ENCODE measurements at regions not wholly inside any gene's neighbourhood (a gene's known extent, or its start where the extent isn't known, plus 50 kb on each side); places are given as distances from the start of the nearest gene placed in this dataset.

- H3K27me3 Mint-ChIP-seq = peaks cover 9% of the 10 kb centered on the region
- no peaks in the 10 kb centered on the region for H3K36me3 Mint-ChIP-seq
- ChIA-PET POLR2A (no interaction called here), CTCF (no interaction called here)
- no peaks in the 10 kb centered on the region for H3K9me3 Mint-ChIP-seq
- no peak overlapping the region for H3K4me3 Mint-ChIP-seq
- no peak for DNase-seq
- no peaks in the 10 kb centered on the region for H3K4me1 Mint-ChIP-seq (ENCODE audit: low read depth)
- H3K27ac Mint-ChIP-seq = no peak overlapping the region
- intact Hi-C loops (cut with micrococcal nuclease) = no loop called here
Measured at GRCh38 chr6:12386816-12387215, 96.7 kb downstream of the EDN1 start.

DNA sequence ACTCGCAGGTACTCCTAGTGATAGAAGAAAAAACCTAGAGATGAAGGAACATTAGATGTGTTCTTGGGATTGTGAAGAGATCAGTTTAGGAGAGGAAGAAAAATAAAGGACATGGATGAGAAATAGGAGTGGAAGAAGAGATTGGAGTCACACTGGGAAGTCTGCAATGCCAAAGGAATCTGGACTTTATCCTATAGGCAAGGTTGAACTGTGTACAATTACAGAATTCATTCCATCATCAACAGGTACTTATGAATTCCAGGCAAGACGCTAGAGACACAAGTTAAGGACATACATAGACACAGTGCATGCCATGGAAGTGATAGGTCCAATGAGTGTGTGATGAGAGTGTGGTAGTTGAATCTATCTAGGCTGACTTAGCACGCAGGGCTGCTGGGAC lies 101.3 kb downstream of the EDN1 start:
- Mint-ChIP-seq H3K4me1 (ENCODE audit: low read depth) (no peaks in the 10 kb centered on the region), H3K27ac (no peak overlapping the region), H3K27me3 (peaks cover 9% of the 10 kb centered on the region), H3K9me3 (no peaks in the 10 kb centered on the region), H3K4me3 (no peak overlapping the region), H3K36me3 (no peaks in the 10 kb centered on the region)
- intact Hi-C loops (cut with micrococcal nuclease) = no loop called here
- ChIA-PET POLR2A (no interaction called here), CTCF (no interaction called here)
- no peak for DNase-seq

DNA sequence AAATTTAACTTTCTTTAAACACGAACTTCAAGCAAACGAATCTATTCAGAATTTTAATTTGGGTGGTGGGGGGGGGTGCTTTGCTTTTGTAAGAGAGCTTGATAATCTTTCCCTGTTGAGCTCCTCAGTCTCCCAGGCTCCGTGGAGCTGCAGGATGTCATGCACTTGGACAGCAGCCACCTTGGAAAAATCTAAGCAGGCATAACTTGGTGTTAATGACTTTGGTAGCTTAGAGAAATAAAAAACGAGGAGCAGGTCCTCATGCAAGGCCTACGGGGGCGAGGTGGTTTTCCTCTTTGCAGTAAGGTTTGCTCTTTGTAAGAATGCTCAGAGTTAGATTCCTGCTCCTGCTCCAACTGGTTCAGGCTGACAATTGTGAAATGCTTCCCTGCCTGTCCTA lies 102.3 kb downstream of the EDN1 start:
- Mint-ChIP-seq H3K36me3 (no peaks in the 10 kb centered on the region), H3K27me3 (peaks cover 6% of the 10 kb centered on the region), H3K27ac (no peak overlapping the region), H3K4me3 (no peak overlapping the region), H3K9me3 (no peaks in the 10 kb centered on the region), H3K4me1 (ENCODE audit: low read depth) (no peaks in the 10 kb centered on the region)
- CTCF ChIA-PET = no interaction called here
- POLR2A ChIA-PET = no interaction called here
- intact Hi-C loops (cut with micrococcal nuclease) = no loop called here
- no peak for DNase-seq

- no peaks in the 10 kb centered on the region for H3K36me3 Mint-ChIP-seq
- H3K27ac Mint-ChIP-seq = no peak overlapping the region
- H3K9me3 Mint-ChIP-seq = no peaks in the 10 kb centered on the region
- CTCF ChIA-PET = no interaction called here
- intact Hi-C loops (cut with micrococcal nuclease) = no loop called here
- H3K4me3 Mint-ChIP-seq = no peak overlapping the region
- DNase-seq = no peak
- POLR2A ChIA-PET = no interaction called here
- H3K4me1 Mint-ChIP-seq (ENCODE audit: low read depth) = no peaks in the 10 kb centered on the region
- H3K27me3 Mint-ChIP-seq = peaks cover 7% of the 10 kb centered on the region
Measured at GRCh38 chr6:12393100-12393499, 102.9 kb downstream of the EDN1 start.

GRCh38 chr6:12394170-12394569 lies 104.0 kb downstream of the EDN1 start:
- CTCF ChIA-PET = no interaction called here
- Mint-ChIP-seq H3K27me3 (peaks cover 7% of the 10 kb centered on the region), H3K36me3 (no peaks in the 10 kb centered on the region), H3K4me3 (no peak overlapping the region), H3K4me1 (ENCODE audit: low read depth) (no peaks in the 10 kb centered on the region), H3K27ac (no peak overlapping the region), H3K9me3 (no peaks in the 10 kb centered on the region)
- POLR2A ChIA-PET = no interaction called here
- DNase-seq = no peak
- intact Hi-C loops (cut with micrococcal nuclease) = no loop called here

- no peak for DNase-seq
- H3K27ac Mint-ChIP-seq = no peak overlapping the region
- CTCF ChIA-PET = no interaction called here
- intact Hi-C loops (cut with micrococcal nuclease) = no loop called here
- no peak overlapping the region for H3K4me3 Mint-ChIP-seq
- POLR2A ChIA-PET = no interaction called here
- no peaks in the 10 kb centered on the region for H3K36me3 Mint-ChIP-seq
- no peaks in the 10 kb centered on the region for H3K9me3 Mint-ChIP-seq
- H3K27me3 Mint-ChIP-seq = peaks cover 2% of the 10 kb centered on the region
- H3K4me1 Mint-ChIP-seq (ENCODE audit: low read depth) = no peaks in the 10 kb centered on the region
Measured at GRCh38 chr6:12395898-12396297, 105.7 kb downstream of the EDN1 start.

GRCh38 chr6:12401200-12401599 lies 111.0 kb downstream of the EDN1 start:
- no peak overlapping the region for H3K4me3 Mint-ChIP-seq
- no peaks in the 10 kb centered on the region for H3K36me3 Mint-ChIP-seq
- POLR2A ChIA-PET = no interaction called here
- H3K9me3 Mint-ChIP-seq = no peaks in the 10 kb centered on the region
- no peaks in the 10 kb centered on the region for H3K4me1 Mint-ChIP-seq (ENCODE audit: low read depth)
- H3K27ac Mint-ChIP-seq = no peak overlapping the region
- no peak for DNase-seq
- intact Hi-C loops (cut with micrococcal nuclease) = no loop called here
- H3K27me3 Mint-ChIP-seq = peaks cover 4% of the 10 kb centered on the region
- CTCF ChIA-PET = no interaction called here

DNA sequence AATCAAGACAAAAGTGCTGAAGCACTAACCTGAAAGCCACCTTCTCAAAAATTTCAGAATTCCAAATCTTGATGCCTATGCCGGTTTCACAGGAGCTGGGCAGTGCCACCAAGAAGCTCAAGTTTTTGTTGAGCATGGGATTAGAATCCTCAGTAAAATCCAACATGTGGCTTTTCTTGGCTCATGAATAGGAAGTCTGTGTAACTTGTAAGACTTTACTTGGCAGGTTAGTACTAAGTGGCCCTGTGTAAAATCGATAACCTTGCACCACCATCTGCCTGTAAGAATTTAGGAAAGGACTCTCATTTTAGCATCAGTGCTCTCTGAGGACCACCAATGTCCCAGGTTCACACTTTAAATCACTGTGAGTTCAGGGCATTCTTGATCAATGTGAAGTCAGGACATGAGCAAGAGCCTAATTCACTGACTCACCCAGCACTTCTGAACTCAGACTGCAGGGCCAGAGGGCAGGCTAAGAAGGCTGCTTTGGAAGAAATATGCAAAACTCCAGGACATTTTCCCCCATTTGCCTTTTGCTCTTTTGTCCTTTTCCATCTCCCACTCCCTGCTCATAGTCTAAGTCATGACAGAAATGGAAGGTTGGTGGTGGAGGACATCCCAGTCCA lies 113.2 kb downstream of the EDN1 start:
- intact Hi-C loops (cut with micrococcal nuclease) = no loop called here
- POLR2A ChIA-PET = no interaction called here
- Mint-ChIP-seq H3K4me3 (no peak overlapping the region), H3K4me1 (ENCODE audit: low read depth) (no peaks in the 10 kb centered on the region), H3K36me3 (no peaks in the 10 kb centered on the region), H3K27ac (no peak overlapping the region), H3K27me3 (peaks cover 2% of the 10 kb centered on the region), H3K9me3 (no peaks in the 10 kb centered on the region)
- CTCF ChIA-PET = no interaction called here
- no peak for DNase-seq

- H3K27me3 Mint-ChIP-seq = peaks cover 2% of the 10 kb centered on the region
- H3K36me3 Mint-ChIP-seq = no peaks in the 10 kb centered on the region
- ChIA-PET POLR2A (no interaction called here), CTCF (interaction anchor here (0.5 kb wide), 1 partner anchor 203 kb away, joined by 3 read pairs; no protein-coding TSS in a partner anchor)
- no peak overlapping the region for H3K4me3 Mint-ChIP-seq
- intact Hi-C loops (cut with micrococcal nuclease) = no loop called here
- no peak overlapping the region for H3K27ac Mint-ChIP-seq
- DNase-seq = no peak
- no peaks in the 10 kb centered on the region for H3K4me1 Mint-ChIP-seq (ENCODE audit: low read depth)
- H3K9me3 Mint-ChIP-seq = no peaks in the 10 kb centered on the region
Measured at GRCh38 chr6:12403947-12404647, 113.9 kb downstream of the EDN1 start.

GRCh38 chr6:12404651-12405050 lies 114.5 kb downstream of the EDN1 start:
- H3K36me3 Mint-ChIP-seq = no peaks in the 10 kb centered on the region
- H3K4me3 Mint-ChIP-seq = no peak overlapping the region
- intact Hi-C loops (cut with micrococcal nuclease) = no loop called here
- CTCF ChIA-PET = no interaction called here
- POLR2A ChIA-PET = no interaction called here
- H3K27ac Mint-ChIP-seq = no peak overlapping the region
- H3K27me3 Mint-ChIP-seq = peaks cover 2% of the 10 kb centered on the region
- DNase-seq = no peak
- no peaks in the 10 kb centered on the region for H3K9me3 Mint-ChIP-seq
- H3K4me1 Mint-ChIP-seq (ENCODE audit: low read depth) = no peaks in the 10 kb centered on the region

DNA sequence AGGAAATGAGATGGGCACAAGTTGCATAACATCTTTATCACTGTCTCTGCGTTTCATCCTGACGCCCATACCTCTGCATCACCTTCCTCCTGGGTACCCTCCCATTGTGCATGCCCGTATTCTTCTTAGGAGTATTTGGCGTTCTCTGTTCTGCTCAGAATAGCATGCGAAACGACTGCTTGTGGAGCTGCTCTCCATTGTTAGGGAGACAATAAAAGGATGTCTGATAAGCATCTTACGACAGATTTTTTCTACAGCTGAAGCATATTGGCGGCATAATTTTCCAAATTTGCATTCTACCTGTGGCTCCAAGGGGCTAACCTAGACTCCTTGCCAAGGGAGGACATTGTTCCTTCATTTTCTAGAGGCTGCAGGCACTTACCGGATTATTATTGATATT lies 118.6 kb downstream of the EDN1 start:
- CTCF ChIA-PET = no interaction called here
- no peak for DNase-seq
- POLR2A ChIA-PET = no interaction called here
- intact Hi-C loops (cut with micrococcal nuclease) = no loop called here
- no peak overlapping the region for H3K27ac Mint-ChIP-seq
- peaks cover 10% of the 10 kb centered on the region for H3K27me3 Mint-ChIP-seq
- no peak overlapping the region for H3K4me3 Mint-ChIP-seq
- H3K36me3 Mint-ChIP-seq = no peaks in the 10 kb centered on the region
- H3K4me1 Mint-ChIP-seq (ENCODE audit: low read depth) = no peaks in the 10 kb centered on the region
- H3K9me3 Mint-ChIP-seq = no peaks in the 10 kb centered on the region

DNA sequence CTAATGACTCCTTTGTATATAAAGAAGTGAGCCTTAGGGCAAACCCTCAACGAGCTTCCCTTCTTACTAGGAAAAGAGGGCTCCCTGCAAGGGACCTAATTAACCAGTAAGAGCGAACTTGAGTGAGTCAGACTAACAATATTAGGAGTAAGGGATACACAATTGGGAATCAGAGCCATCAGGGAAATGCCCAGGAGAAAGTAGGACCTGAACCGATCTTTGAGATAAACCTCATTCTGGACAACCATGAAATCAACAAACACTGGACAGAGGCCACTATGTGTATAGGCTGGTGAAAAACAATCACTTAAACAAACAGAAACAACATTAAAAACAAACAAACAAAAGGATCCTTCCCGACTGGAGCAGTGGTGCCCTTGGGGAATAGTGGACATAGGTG lies 120.8 kb downstream of the EDN1 start:
- intact Hi-C loops (cut with micrococcal nuclease) = no loop called here
- no peaks in the 10 kb centered on the region for H3K9me3 Mint-ChIP-seq
- H3K36me3 Mint-ChIP-seq = no peaks in the 10 kb centered on the region
- H3K4me3 Mint-ChIP-seq = no peak overlapping the region
- no peaks in the 10 kb centered on the region for H3K4me1 Mint-ChIP-seq (ENCODE audit: low read depth)
- no peak for DNase-seq
- H3K27me3 Mint-ChIP-seq = peaks cover 8% of the 10 kb centered on the region
- H3K27ac Mint-ChIP-seq = no peak overlapping the region
- ChIA-PET CTCF (no interaction called here), POLR2A (no interaction called here)

DNA sequence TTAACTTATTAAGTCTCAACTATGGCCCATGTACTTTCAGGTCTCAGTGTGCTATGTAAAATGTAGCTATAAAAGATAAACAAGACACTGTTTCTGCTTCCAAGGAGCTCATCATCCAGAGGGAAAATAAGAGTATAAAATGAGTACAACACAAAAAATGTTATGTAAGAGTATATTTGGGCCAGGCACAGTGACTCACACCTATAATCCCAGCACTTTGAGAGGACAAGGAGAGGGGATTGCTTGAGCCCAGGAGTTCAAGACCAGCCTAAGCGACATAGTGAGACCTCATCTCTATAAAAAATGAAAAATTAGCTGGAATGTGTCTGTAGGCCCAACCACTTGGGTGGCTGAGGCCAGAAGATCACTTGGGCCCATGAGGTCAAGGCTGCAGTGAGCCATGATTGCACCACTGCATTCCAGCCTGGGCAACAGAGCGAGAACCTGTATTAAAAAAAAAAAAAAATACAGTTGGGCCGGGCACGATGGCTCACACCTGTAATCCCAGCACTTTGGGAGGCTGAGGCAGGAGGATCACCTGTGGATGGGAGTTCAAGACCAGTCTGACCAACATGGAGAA lies 124.0 kb downstream of the EDN1 start:
- DNase-seq = no peak
- H3K4me3 Mint-ChIP-seq = no peak overlapping the region
- ChIA-PET CTCF (no interaction called here), POLR2A (no interaction called here)
- intact Hi-C loops (cut with micrococcal nuclease) = no loop called here
- no peak overlapping the region for H3K27ac Mint-ChIP-seq
- no peaks in the 10 kb centered on the region for H3K36me3 Mint-ChIP-seq
- peaks cover 4% of the 10 kb centered on the region for H3K9me3 Mint-ChIP-seq
- H3K27me3 Mint-ChIP-seq = peaks cover 12% of the 10 kb centered on the region
- H3K4me1 Mint-ChIP-seq (ENCODE audit: low read depth) = no peaks in the 10 kb centered on the region
